ENCODE measurements at regions not wholly inside any gene's neighbourhood (a gene's known extent, or its start where the extent isn't known, plus 50 kb on each side); places are given as distances from the start of the nearest gene placed in this dataset.

DNA sequence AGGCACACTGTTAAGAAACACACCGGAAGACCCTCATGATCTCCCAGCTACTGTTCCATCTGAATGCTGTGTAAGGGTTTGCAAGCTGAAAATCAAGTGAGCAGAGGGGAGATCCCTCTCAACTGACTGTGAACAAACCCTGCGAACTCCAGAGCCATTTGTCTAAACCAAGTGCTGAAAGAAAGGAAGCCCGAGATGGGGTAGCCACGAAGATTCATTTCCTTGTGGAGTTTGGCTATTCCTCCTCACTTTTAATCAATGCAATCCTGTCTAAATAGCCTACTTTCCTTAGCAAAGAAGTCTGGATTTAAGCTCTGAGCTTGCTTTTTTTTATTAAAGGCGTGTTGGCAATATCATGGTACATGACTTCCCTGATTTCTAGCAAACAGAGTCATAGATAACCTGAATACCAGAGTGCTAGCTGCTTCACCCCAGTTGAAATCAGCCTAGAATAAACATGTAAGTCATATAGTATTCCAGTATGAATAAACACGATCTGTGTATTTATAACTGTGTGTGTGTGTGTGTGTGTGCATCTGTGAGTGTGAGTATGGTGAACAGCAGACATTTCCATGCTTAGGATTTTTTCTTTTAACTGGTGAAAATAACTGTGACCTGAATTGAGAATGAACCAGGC lies 365.2 kb downstream of the ZNF521 start:
- H3K27ac ChIP-seq (ENCODE audit: low read depth in 1 of 2, low read length in 1 of 2): no peak overlapping the region
- WGBS, 2 donors: 61 to 62% methylated on average over 6 of the region's 6 CpGs
- H3K4me1 ChIP-seq (ENCODE audit: control insufficient read depth in 5 of 5, insufficient read depth in 5 of 5, low read length in 5 of 5): peaks cover 0 to 55% (median 6%) of the 10 kb centered on the region in 5 donors
- H3K9ac ChIP-seq (ENCODE audit: insufficient read depth in 1 of 2, low read length in 2 of 2): peak overlapping the region in 1 of 2 donors; percentile 69
- peak in 1 of 3 donors; percentile 37 for DNase-seq
- no peak overlapping the region for H3K4me3 ChIP-seq
- H3K9me3 ChIP-seq (ENCODE audit: control insufficient read depth in 4 of 4, insufficient read depth in 3 of 4, low read length in 3 of 4): no peaks in the 10 kb centered on the region
- TF ChIP-seq, protein P1, sequence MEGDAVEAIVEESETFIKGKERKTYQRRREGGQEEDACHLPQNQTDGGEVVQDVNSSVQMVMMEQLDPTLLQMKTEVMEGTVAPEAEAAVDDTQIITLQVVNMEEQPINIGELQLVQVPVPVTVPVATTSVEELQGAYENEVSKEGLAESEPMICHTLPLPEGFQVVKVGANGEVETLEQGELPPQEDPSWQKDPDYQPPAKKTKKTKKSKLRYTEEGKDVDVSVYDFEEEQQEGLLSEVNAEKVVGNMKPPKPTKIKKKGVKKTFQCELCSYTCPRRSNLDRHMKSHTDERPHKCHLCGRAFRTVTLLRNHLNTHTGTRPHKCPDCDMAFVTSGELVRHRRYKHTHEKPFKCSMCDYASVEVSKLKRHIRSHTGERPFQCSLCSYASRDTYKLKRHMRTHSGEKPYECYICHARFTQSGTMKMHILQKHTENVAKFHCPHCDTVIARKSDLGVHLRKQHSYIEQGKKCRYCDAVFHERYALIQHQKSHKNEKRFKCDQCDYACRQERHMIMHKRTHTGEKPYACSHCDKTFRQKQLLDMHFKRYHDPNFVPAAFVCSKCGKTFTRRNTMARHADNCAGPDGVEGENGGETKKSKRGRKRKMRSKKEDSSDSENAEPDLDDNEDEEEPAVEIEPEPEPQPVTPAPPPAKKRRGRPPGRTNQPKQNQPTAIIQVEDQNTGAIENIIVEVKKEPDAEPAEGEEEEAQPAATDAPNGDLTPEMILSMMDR (IDR thresholded peaks at IDR 0.05; ENCODE audit: control extremely low read depth, extremely low read depth): no peak
- ATAC-seq (ENCODE audit: insufficient read depth, low FRiP score): no peak
- peaks cover 0 to 2% (median 0%) of the 10 kb centered on the region in 3 donors for H3K27me3 ChIP-seq (ENCODE audit: control insufficient read depth in 3 of 3, insufficient read depth in 3 of 3, low read length in 2 of 3)
- H3K36me3 ChIP-seq (ENCODE audit: control insufficient read depth in 4 of 4, insufficient read depth in 4 of 4, low read length in 4 of 4): no peaks in the 10 kb centered on the region

DNA sequence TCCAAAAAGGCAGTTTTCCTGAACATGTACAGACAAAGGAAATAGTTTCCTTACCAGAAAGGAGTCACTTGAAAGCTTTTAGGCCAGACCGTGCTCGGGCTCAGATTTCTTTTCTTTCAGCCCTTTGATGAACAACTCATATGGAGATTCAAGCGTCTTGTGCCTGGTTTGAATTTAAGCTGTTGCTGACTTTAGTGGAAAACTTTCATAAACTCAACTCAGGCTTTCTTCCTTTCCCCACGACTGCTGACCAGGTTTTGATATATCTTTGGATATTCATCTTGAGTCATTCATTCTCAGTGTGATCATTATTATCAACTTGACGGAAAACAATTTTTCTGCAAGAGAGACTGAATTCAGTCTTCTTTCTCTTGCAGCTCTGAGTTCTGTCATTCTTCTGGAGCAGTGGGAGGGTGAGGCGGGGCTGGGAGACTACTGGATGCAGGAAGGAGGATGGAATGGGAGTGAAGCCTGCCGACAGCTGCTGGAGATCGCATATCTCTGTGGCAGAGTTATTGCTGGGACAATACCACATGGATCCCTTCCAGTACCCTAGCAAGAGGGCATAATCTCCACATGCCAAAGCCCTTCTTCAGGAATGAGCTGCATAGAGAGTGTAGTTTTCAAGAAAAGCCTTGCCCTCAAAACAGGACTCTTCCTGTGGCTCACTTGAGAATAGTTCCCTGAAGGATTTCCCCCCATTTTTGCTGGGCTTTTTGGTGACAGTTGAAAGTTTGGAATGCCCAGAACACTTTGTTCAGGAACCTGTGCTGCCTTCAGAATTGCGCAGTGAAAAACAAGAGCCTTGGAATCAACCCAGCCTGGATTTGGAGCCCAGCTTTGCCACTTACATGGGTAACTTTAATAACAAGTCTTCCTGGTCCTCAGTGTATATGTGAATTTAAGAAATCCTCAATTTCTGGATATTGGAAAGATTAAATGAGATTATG lies 364.4 kb downstream of the ZNF521 start:
- Histone ChIP-seq H3K27me3 (ENCODE audit: control insufficient read depth in 3 of 3, insufficient read depth in 3 of 3, low read length in 2 of 3) (peaks cover 0 to 2% (median 0%) of the 10 kb centered on the region in 3 donors), H3K4me3 (no peak overlapping the region), H3K4me1 (ENCODE audit: control insufficient read depth in 5 of 5, insufficient read depth in 5 of 5, low read length in 5 of 5) (peaks cover 0 to 56% (median 6%) of the 10 kb centered on the region in 5 donors), H3K9ac (ENCODE audit: insufficient read depth in 1 of 2, low read length in 2 of 2) (peak overlapping the region in 1 of 2 donors; percentile 55), H3K36me3 (ENCODE audit: control insufficient read depth in 4 of 4, insufficient read depth in 4 of 4, low read length in 4 of 4) (no peaks in the 10 kb centered on the region), H3K9me3 (ENCODE audit: control insufficient read depth in 4 of 4, insufficient read depth in 3 of 4, low read length in 3 of 4) (no peaks in the 10 kb centered on the region), H3K27ac (ENCODE audit: low read depth in 1 of 2, low read length in 1 of 2) (peak overlapping the region in 1 of 2 donors; percentile 1)
- DNase-seq (peak in 2 of 3 donors; percentile 51 to 61), ATAC-seq (ENCODE audit: insufficient read depth, low FRiP score) (no peak)
- 71 to 81% methylated on average over 9 of the region's 9 CpGs for WGBS, 2 donors
- TF ChIP-seq, protein P1 (IDR thresholded peaks at IDR 0.05; ENCODE audit: control extremely low read depth, extremely low read depth): no peak

DNA sequence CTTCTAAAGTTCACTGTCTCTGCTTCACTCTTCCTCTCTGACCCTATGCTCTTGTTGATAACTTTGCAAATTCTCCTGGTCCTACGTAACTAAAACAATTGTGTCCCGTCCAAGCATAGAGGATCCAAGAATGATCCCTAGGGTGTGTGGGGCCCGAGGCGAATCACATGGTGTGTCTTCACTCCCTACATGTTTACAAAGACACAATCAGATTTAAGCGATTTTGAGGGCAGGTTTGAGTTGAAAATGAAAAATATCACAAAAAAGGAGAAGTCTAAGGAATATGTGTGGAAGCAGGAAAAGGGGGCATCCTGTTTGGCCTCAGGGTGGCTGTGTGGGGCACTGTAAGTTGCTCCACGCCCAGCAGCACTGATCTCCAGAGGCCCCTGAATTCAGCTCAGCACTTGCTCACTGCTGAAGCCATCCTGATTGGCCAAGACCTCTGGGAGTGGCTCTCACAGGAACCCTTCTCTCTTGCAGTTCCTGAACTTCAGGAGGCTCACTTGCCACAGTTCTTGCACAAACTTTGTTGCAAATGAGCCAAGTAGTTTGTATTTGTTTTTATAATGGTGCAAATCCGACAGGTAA lies 363.6 kb downstream of the ZNF521 start:
- ATAC-seq (ENCODE audit: insufficient read depth, low FRiP score): no peak
- TF ChIP-seq, protein P1 (IDR thresholded peaks at IDR 0.05; ENCODE audit: control extremely low read depth, extremely low read depth): no peak
- Histone ChIP-seq H3K4me3 (no peak overlapping the region), H3K4me1 (ENCODE audit: control insufficient read depth in 5 of 5, insufficient read depth in 5 of 5, low read length in 5 of 5) (peaks cover 0 to 56% (median 6%) of the 10 kb centered on the region in 5 donors), H3K27ac (ENCODE audit: low read depth in 1 of 2, low read length in 1 of 2) (no peak overlapping the region), H3K9me3 (ENCODE audit: control insufficient read depth in 4 of 4, insufficient read depth in 3 of 4, low read length in 3 of 4) (no peaks in the 10 kb centered on the region), H3K9ac (ENCODE audit: insufficient read depth in 1 of 2, low read length in 2 of 2) (no peak overlapping the region), H3K27me3 (ENCODE audit: control insufficient read depth in 3 of 3, insufficient read depth in 3 of 3, low read length in 2 of 3) (peaks cover 0 to 2% (median 0%) of the 10 kb centered on the region in 3 donors), H3K36me3 (ENCODE audit: control insufficient read depth in 4 of 4, insufficient read depth in 4 of 4, low read length in 4 of 4) (no peaks in the 10 kb centered on the region)
- WGBS, 2 donors: 63 to 74% methylated on average over 7 of the region's 7 CpGs
- DNase-seq: no peak
